Activated naive CD8-positive, alpha-beta T cell (primary cell): ENCODE measurements at regions not wholly inside any gene's neighbourhood (a gene's known extent, or its start where the extent isn't known, plus 50 kb on each side); places are given as distances from the start of the nearest gene placed in this dataset.
"Not testable (repeated sequence)": the region's sequence is repeated elsewhere in the genome, so short reads cannot be mapped to it uniquely, and the experiment has no call there.

Experiments
- H3K27ac Mint-ChIP-seq: one replicate; pipeline ENCODE4 v1.8.0; 2021; ENCODE audit warnings: mixed read lengths
- H3K27me3 Mint-ChIP-seq: one replicate; pipeline ENCODE4 v1.8.0; 2021; ENCODE audit warnings: mixed read lengths
- H3K36me3 Mint-ChIP-seq: one replicate; pipeline ENCODE4 v1.8.0; 2021; ENCODE audit warnings: mixed read lengths
- H3K4me1 Mint-ChIP-seq: one replicate; pipeline ENCODE4 v1.8.0; 2021; ENCODE audit warnings: low read depth, mixed read lengths
- H3K4me3 Mint-ChIP-seq: one replicate; pipeline ENCODE4 v1.8.0; 2021; ENCODE audit warnings: mild to moderate bottlenecking, mixed read lengths
- H3K9me3 Mint-ChIP-seq: one replicate; pipeline ENCODE4 v1.8.0; 2021; ENCODE audit warnings: low read depth, mixed read lengths

DNA sequence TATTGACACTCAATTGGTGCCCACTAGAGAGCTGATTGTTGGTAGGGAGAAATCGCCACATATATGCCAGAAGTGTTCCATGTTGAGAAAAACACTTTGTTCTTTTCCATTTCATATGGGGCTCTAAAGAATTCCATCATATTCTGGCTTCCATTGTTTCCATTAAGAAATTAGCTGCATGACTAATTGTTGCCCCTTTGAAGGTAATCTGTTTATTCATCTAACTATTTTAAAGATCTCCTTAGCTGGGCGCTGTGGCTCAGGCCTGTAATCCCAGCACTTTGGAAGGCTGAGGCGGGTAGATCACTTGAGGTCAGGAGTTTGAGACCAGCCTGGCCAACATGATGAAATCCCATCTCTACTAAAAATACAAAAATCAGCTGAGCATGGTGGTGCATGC, 109.9 kb downstream of the MRPL14 start:
- H3K27ac Mint-ChIP-seq, H3K27me3 Mint-ChIP-seq, H3K36me3 Mint-ChIP-seq, H3K4me3 Mint-ChIP-seq, H3K4me1 Mint-ChIP-seq, H3K9me3 Mint-ChIP-seq: not testable (repeated sequence)

DNA sequence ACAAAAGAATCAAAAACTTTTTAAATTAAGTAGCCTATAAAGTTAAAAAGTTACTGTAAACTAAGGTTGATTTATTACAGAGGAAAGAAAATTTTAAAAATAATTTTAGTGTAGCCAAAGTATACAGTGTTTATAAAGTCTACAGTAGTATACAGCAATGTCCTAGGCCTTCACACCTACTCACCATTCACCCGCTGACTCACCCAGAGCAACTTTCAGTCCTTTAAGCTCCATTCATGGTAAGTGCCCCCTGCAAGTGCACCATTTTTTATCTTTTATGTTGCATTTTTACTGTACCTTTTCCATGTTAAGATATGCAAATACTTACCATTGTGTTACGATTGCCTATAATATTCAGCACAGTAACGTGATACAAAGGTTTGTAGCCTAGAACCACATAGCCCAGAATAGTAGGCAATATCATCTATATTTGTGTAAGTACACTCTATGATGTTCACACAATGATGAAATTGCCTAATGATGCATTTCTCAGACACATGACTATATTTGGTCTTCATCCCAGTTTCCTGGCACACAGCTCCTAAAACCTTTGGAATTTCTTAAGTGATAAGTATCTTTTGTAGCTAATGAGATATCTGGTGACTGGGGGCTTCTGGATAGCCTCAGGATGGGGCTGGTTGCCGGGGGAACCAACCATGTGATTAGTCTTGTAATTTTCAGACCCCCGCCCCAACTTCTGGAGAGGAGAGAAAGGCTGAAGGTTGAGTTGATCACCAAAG, 111.0 kb downstream of the MRPL14 start:
- H3K27ac Mint-ChIP-seq: no peak overlapping the region
- no peaks in the 10 kb centered on the region for H3K9me3 Mint-ChIP-seq
- no peaks in the 10 kb centered on the region for H3K4me1 Mint-ChIP-seq
- H3K36me3 Mint-ChIP-seq: no peaks in the 10 kb centered on the region
- no peak overlapping the region for H3K4me3 Mint-ChIP-seq
- peaks cover 1% of the 10 kb centered on the region for H3K27me3 Mint-ChIP-seq

DNA sequence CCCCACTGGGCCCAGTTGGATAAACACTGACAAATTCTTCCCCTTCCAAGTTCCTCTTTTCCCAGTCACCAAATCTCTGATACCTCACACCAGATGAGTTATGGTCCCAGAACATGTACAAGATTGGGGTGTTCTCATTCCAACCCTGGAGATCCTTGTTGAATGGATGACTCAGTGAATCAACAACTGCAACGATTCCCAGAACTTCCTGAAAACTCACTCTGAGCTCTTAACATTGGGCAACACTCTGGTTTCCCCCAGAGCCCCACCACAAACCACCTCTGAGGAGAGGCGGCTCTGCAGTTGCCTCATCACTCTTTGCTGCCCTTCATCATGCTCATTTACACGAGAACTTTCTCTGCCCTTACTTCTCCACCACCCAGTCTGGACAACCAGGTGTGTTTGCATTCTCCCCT, 115.2 kb downstream of the MRPL14 start:
- Mint-ChIP-seq H3K27ac (no peak overlapping the region), H3K4me3 (no peak overlapping the region), H3K9me3 (no peaks in the 10 kb centered on the region), H3K36me3 (no peaks in the 10 kb centered on the region), H3K27me3 (peaks cover 1% of the 10 kb centered on the region), H3K4me1 (no peaks in the 10 kb centered on the region)

DNA sequence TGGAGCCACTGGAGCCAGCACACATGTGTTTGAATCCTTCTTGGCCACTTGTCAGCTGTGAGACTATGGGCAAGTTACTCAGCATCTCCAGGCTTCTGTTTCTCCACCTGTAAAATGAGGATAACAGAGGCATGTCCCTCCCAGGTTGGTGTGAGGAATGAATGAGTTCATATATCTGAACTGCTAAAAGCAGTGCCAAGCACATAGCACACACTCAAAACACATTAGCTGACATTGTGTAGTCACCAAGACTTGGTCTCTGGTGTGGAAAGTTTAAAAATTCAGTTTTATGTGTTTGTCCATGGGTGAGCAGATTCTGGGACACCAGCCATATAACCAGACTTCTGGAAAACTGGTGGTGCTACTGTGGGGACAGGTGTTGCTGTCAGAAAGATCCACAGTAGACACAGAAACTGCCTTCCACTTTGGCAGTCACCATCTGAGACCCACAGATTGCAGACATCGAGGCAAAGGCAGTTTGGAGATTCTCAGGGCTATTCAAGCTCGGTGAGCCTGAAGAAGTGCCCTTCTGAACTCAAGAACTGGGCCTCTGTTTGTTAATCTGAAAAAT, 115.8 kb downstream of the MRPL14 start:
- Mint-ChIP-seq H3K4me1 (no peaks in the 10 kb centered on the region), H3K9me3 (no peaks in the 10 kb centered on the region), H3K27me3 (peaks cover 1% of the 10 kb centered on the region), H3K4me3 (no peak overlapping the region), H3K27ac (no peak overlapping the region), H3K36me3 (no peaks in the 10 kb centered on the region)

DNA sequence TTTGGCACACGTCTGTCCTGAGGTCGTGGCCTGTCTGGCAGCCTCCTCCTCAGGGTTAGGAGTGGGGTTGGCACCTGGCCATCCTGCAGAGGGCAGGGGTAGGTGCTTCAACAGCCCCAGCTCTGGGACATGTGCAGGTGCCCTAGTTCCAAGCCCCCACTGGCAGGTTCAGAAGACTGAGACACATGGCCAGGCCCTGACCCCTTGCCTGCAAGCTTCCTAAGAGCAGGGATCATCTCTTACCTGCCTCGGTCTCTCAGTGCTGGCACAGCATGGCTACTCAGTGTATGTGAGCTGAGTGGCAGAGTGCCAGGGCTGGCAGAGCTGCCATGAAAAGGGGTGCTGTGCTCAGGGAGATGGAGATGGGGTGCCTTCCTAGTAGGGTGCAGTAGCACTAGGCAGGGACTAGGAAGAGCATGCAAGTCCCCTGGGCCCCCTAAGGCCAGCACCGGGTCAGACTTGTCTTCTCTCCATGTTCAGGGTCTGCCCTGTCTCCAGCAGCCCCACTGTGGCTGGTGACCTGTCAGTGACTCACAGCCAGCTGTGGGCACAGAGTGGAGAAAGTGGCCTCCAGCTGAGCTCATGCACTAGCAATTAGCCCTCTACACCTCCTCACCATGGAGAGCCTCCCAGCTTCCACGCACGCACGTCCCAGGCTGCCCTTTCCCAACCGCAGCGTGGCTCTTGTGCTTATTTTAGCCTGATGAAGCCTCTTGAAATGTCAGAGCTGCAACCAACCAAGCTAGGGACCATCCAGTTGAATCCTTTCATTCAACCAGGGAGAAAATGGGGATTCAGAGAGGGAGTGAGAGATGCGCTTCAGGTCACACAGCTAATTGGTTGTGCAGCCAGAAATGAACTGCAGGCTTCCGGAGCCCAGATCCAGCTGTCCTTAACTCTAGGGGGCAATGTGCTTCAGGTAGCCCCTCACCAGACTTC, 116.6 kb downstream of the MRPL14 start:
- H3K4me1 Mint-ChIP-seq: no peaks in the 10 kb centered on the region
- no peak overlapping the region for H3K27ac Mint-ChIP-seq
- H3K27me3 Mint-ChIP-seq: peaks cover 4% of the 10 kb centered on the region
- H3K4me3 Mint-ChIP-seq: no peak overlapping the region
- no peaks in the 10 kb centered on the region for H3K36me3 Mint-ChIP-seq
- no peaks in the 10 kb centered on the region for H3K9me3 Mint-ChIP-seq

DNA sequence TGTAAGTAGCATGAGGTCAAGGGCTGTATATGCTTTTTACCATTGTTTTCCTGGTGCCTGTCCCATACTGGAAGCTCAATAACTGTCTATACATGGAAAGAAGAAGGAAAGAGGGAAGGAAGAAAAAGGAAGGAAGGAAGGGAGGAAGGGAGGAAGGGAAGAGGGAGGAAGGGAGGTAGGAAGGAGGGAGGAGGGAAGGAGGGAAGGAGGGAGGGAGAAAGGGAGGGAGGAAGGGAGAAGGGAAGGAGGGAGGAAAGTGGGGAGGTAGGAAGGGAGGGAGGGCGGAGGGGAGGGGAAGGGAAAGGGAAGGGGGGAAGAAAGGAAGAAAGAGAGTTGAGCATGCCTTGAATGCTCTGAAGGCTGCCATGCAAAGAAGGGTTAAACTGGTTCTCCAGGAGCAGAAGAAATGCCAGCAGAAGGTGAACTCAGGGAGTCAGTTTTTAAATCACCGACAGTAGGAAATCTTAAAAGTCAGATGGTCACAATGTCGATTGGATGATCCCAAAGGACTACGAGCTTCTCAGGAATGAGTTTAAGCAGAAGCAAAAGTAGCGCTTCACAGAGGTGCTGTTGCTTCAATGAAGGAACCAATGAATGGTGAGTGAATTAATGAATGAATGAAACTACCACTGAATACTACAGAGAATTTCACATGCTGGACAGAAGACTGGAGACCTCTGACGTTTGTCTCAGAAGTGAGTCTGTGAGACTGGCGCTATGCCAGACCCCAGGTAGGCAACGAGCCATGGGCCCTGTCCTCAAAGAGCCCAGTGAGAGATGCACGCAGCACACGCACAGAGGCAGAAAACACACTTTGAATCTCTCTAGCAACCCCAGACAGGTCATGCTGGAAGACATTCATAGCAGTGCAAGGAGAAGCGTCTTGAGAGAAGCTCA, 117.6 kb downstream of the MRPL14 start:
- Mint-ChIP-seq H3K9me3 (no peaks in the 10 kb centered on the region), H3K27me3 (peaks cover 9% of the 10 kb centered on the region), H3K4me1 (no peaks in the 10 kb centered on the region), H3K4me3 (no peak overlapping the region), H3K27ac (no peak overlapping the region), H3K36me3 (no peaks in the 10 kb centered on the region)

DNA sequence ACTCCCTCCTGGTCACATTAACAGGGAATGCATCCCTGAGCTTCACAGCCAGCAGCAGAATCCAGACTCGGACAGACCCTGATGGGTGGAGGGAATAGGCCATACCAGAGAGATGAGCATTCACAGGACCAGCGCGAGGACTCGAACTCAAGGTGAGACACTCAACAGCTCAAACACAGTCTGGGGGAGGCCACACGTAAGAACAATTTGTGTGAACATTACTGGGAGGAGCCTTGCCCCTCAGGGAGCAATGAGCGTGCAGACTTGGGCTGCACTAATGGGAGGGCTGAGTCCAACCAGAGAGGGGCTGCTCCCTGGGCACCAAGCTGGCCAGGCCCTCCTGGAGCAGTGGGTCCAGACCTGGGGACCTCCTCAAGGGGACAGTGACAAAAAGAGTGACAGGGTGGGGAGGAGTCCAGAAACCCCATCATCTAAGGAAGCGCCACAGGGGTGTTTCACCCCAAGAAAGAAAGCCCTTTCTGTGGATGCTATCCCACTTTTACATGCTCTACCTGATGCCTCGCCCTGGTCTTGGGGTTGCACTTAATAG, 118.4 kb downstream of the MRPL14 start:
- peaks cover 12% of the 10 kb centered on the region for H3K27me3 Mint-ChIP-seq
- no peaks in the 10 kb centered on the region for H3K9me3 Mint-ChIP-seq
- H3K36me3 Mint-ChIP-seq: no peaks in the 10 kb centered on the region
- H3K27ac Mint-ChIP-seq: no peak overlapping the region
- H3K4me1 Mint-ChIP-seq: peaks cover 3% of the 10 kb centered on the region
- H3K4me3 Mint-ChIP-seq: no peak overlapping the region

DNA sequence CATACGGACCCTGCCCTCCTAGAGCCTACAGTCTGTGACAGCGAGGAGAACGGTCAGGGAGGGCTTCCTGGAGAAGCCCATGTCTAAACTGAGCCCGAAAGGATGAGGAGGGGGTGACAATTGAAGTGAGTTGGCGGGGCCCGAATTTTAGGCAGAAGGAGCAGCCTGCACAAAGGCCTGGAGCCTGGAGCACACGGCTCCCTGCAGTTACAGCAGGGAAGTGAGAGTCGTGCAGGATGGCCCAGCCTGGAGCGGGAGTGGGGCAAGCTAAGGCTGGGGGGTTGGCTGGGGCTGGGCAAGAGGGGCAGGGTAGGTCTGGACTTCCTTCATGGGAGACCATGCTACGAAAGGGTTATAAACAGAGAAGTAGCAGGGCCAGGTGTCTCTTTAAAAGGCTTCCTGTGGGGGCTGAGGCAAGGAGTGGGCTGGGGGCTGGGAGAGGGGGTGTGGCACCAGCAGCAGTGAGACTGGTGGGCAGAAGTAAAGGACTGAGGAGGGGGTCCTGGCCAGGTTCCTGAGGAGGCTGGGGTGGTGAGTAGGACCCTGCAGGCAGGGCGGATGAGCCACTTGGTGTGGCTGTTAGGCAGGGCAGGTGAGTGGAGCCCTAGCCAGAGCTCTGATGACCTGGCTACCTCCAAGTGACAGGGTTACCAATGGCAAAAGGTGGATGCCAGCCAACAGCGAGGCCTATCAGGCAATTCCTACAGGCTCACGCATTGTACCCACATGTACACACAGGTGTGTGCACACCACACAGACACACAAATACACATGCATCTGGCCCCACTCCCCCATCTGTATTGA, 119.2 kb downstream of the MRPL14 start:
- Mint-ChIP-seq H3K27me3 (peaks cover 13% of the 10 kb centered on the region), H3K27ac (no peak overlapping the region), H3K4me1 (peaks cover 3% of the 10 kb centered on the region), H3K36me3 (no peaks in the 10 kb centered on the region), H3K9me3 (no peaks in the 10 kb centered on the region), H3K4me3 (no peak overlapping the region)

DNA sequence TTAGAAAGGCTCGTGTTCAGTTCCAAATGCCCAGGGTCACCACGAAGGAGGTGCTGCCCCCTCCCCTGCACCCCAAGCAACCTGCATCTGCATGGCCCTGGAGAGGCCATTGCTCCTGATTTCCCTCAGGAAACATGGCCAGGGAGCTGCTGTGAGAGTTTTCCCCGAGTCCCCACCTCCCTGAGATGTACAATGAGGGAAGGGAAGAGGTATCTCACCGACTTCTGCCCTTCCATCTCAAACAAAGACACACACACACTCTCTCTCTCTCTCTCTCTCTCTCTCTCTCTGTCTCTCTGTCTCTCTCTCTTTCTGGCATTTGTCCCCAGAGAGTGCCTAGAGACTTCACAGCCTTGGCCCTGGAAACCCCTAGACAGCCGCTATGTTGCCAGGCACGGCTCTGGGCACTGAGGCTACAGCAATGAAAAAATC, 120.4 kb downstream of the MRPL14 start:
- no peak overlapping the region for H3K4me3 Mint-ChIP-seq

DNA sequence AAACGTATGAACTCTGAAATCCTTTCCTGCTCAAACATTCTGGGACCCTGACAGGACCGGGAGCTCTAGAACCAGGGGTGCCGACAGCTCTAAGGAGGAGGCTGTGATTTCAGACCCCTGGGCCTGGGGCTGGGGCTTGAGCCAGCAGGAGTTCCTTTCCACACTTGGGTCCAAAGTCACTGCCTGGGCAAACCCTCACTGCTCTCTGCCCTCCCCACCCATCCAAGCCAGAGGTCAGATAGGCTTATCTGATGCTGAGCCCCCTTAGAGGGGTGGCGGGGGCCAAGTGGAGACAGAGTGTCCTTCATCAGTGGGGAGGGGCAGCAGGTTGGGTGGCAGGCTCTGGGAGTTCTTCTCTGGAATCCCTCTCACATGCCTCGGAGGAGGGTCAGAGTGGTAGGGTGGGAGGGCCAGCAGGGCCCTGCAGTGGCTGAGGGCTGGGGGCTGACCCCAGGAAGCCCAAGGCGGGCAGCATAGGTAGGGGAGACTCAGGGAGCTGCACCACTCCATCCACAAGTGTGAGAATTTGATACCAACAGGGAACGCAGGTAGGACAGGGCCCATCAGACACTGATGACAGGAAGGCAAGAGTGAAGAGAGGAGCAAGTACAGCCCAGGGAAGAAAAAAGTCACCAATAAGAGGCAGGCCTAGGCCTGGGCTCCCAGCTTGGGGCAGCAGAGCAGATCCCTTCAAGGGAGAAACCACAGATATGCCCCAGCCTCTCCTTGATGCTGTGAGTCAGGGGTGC, 121.0 kb downstream of the MRPL14 start:
- Mint-ChIP-seq H3K4me3 (no peak overlapping the region), H3K27ac (no peak overlapping the region), H3K4me1 (peaks cover 6% of the 10 kb centered on the region), H3K36me3 (no peaks in the 10 kb centered on the region), H3K27me3 (peaks cover 15% of the 10 kb centered on the region), H3K9me3 (no peaks in the 10 kb centered on the region)

More for the DNA sequence above, 120.4 kb downstream of the MRPL14 start:
- Mint-ChIP-seq H3K27ac (no peak overlapping the region), H3K9me3 (no peaks in the 10 kb centered on the region), H3K4me1 (peaks cover 4% of the 10 kb centered on the region), H3K27me3 (peaks cover 13% of the 10 kb centered on the region), H3K36me3 (no peaks in the 10 kb centered on the region)

DNA sequence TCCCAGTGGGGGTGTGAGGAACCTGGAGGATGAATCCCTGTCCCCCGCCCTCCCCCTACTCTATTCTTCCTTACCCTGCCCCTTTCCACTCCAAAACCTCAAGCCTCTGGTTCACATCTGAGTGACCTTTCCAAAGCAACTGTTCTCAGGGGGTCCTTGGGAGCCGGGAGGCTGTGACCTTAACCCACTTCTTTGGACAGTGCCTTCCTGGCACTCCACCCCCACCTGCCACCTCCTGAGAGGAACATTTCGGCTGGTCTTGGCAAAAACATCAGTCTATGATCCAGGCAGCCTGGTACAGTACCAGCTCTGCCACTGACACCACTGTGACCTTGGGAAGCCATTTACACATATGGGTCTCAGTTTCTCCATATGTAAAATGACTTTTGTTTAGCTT, 121.7 kb downstream of the MRPL14 start:
- Mint-ChIP-seq H3K36me3 (no peaks in the 10 kb centered on the region), H3K27ac (no peak overlapping the region), H3K27me3 (peaks cover 15% of the 10 kb centered on the region), H3K4me3 (no peak overlapping the region), H3K4me1 (peaks cover 7% of the 10 kb centered on the region), H3K9me3 (no peaks in the 10 kb centered on the region)

DNA sequence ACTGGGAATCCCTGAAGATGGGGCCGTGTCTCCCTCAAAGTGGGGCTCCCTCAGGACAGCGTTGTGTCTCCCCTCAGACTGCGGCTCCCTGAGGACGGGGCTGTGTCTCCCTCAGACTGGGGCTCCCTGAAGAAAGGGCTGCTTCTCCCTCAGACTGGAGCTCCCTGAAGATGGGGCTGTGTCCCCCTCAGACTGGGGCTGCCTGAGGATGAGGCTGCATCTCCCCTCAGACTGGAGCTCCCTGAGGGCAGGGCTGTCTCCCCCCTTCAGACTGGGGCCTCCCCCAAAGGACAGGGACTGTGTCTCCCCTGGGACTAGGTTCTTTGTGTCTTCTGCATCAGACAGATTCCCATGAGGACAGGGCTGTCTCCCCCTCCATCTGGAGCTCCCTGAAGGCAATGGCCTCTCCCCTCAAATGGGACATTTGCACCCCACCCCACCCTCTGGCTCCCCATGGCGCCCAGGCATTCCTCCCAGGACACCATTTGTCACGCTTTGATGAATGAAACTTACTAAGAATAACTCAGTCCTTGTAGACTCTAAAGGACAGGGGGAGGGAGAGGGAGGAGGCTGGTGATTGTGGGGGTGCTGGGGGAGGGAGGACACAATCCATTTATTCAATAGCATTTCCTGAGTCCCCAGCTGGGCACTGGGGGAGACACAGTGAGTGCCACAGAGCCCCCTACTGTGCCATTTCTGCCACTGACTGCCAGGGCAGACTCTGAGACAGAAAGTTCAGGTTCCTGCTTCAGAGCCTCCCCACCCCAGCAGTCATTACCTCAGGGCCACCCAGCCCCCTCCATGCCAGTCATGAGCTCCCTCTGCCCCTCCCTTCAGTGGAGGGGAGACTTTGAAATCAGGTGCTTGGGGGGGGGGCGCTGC, 122.4 kb downstream of the MRPL14 start:
- Mint-ChIP-seq H3K27me3 (peaks cover 15% of the 10 kb centered on the region), H3K4me3 (no peak overlapping the region), H3K36me3 (no peaks in the 10 kb centered on the region), H3K9me3 (no peaks in the 10 kb centered on the region), H3K4me1 (peaks cover 9% of the 10 kb centered on the region), H3K27ac (no peak overlapping the region)
